H1 (cell line): ENCODE measurements at regions not wholly inside any gene's neighbourhood (a gene's known extent, or its start where the extent isn't known, plus 50 kb on each side); places are given as distances from the start of the nearest gene placed in this dataset.

Source experiments
- JUN ChIP-seq: IDR thresholded peaks from 2 replicates; pipeline ENCODE4 v1.6.1; 2011; ENCODE audit warnings: low read depth, mild to moderate bottlenecking, improper control_type of control experiment, low read length
- KDM5A ChIP-seq: fragments of 200-600 bp; IDR thresholded peaks from 2 replicates; pipeline ENCODE4 v1.7.1; 2012; ENCODE audit warnings: mild to moderate bottlenecking, low read length, inconsistent platforms, mixed read lengths
- PHF8 ChIP-seq: fragments of 200-600 bp; sonication (generic); conservative IDR thresholded peaks from 2 replicates; pipeline ENCODE4 v1.7.1; 2012; ENCODE audit warnings: low read depth, mild to moderate bottlenecking, inconsistent platforms, low read length, moderate library complexity
- POLR2A ChIP-seq, 2 experiments: IDR thresholded peaks; 1 replicate in 1 of 2; 2 replicates in 1 of 2; pipeline ENCODE4 v1.6.1; 2011; ENCODE audit warnings: low read depth in 2 of 2, low read length in 2 of 2, mild to moderate bottlenecking in 2 of 2; ENCODE audit errors: control extremely low read depth in 1 of 2

DNA sequence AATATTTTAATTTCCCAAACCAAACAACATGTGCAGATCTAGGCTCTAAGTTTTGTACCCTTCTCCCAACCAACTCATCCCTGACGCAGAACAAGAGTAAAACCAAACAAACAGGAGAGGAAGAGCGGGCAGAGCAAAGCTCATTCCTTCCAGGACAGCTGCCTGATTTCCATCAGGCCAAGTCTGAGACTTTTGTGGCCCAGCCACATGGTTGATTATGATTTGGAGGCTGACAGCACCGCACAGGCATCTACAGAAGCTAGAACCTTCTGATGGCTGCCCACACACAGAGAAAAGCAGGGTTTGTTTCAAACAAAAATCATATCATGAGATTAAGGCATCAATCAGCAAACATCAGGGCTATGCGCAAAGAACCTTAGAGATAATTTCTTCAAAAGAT is 262.6 kb downstream of the TNS1 start (continued):
- TF ChIP-seq JUN, result no peak
- no peak for TF ChIP-seq PHF8
- no peak for TF ChIP-seq KDM5A
- TF ChIP-seq POLR2A (IDR thresholded peaks at IDR 0.05; ENCODE audit: control extremely low read depth in 1 of 2, low read depth in 2 of 2, low read length in 2 of 2), result no peak
